Upper lobe of left lung (tissue), 4 donors: ENCODE measurements at regions not wholly inside any gene's neighbourhood (a gene's known extent, or its start where the extent isn't known, plus 50 kb on each side); places are given as distances from the start of the nearest gene placed in this dataset.

Source experiments
- CTCF ChIP-seq, 6 experiments: fragments of 450-650 bp in 4 of 6; fragments of 200-600 bp in 2 of 6; sonication (generic) in 2 of 6; IDR thresholded peaks; one replicate each; pipeline ENCODE4 v1.5.1; 2016 to 2019; ENCODE audit warnings: antibody characterized with exemption in 6 of 6
- EP300 ChIP-seq, 4 donors: sonication (generic); formaldehyde crosslinking; IDR thresholded peaks; one replicate each; pipeline ENCODE4 v1.5.1; 2017; ENCODE audit warnings: antibody characterized with exemption in 4 of 4, control low read depth in 2 of 4
- POLR2A ChIP-seq, 4 donors: fragments of 450-650 bp; IDR thresholded peaks; one replicate each; pipeline ENCODE4 v1.5.1; 2016 to 2017; ENCODE audit warnings: antibody characterized with exemption in 4 of 4, mild to moderate bottlenecking in 2 of 4
- POLR2AphosphoS5 ChIP-seq, 2 donors: sonication (generic); formaldehyde crosslinking; IDR thresholded peaks; one replicate each; pipeline ENCODE4 v1.5.1; 2017; ENCODE audit warnings: antibody characterized with exemption in 2 of 2

GRCh38 chr2:12035956-12036639, 289.7 kb downstream of the LPIN1 start:
- TF ChIP-seq CTCF (IDR thresholded peaks at IDR 0.05) (no peak), POLR2AphosphoS5 (IDR thresholded peaks at IDR 0.05) (no peak), EP300 (IDR thresholded peaks at IDR 0.05) (no peak), POLR2A (IDR thresholded peaks at IDR 0.05) (no peak)
